ENCODE measurements at regions not wholly inside any gene's neighbourhood (a gene's known extent, or its start where the extent isn't known, plus 50 kb on each side); places are given as distances from the start of the nearest gene placed in this dataset.

- DNase-seq: no peak
Observed at GRCh38 chr4:125365731-125366130, 51.0 kb downstream of the FAT4 start.

DNA sequence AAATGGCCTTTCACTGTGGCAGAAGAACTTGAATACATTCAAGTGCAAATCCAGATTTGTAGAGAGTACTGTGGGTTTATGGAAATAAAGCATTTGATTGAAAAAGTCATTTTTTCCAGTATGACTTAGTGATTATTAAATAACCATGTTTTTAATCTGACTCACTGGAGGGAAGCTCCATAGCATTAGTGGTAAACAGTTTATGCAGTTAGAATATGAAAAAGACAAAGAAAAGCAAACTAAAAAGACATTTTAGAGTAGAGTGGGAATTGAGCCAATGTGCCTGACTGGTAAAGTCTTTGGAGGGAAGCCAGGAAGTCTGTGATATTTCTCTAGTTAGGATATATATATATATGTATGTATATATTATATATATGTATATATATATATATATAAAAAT is 53.4 kb downstream of the FAT4 start:
- DNase-seq: no peak

- no peak for DNase-seq
Observed at GRCh38 chr4:125368671-125369081, 53.9 kb downstream of the FAT4 start.

- no peak for DNase-seq
Observed at GRCh38 chr4:125369098-125369497, 54.3 kb downstream of the FAT4 start.

DNA sequence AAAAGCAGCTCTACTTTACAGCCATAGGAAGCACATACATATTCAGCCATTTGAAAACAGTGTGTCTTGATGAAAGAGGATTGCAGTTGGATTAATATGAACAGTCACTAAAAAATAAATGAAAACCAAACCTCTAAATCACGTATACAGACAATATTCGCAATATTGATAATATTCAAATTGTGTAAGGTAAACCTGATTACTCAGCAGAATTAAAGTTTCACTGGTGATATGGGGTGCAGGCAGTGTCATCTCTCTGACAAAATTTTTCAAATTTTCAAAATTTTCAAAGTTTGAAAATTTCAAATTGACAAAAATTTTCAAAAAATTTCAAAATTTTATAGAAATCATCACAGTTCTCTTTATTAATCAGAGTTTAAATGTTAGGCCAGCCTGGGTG is 55.7 kb downstream of the FAT4 start:
- DNase-seq: no peak

DNA sequence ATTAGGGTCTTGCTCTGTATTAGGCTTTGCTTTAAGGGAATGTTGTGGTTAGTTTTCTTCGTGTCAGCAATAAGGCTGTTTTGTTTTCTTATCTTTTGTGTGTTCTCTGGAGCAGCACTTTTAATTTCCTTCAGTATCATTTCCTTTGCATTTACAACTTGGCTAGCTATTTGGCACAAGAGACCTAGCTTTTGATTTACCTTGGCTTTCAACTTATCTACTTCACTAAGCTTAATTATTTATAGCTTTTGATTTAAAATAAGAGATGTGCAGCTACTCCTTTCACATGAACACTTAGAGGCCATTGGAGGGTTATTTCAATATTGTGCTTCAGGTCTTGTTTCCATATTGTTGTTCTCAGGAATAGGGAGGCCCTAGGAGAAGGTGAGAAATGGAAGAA is 68.2 kb downstream of the FAT4 start:
- no peak for DNase-seq

GRCh38 chr4:125387770-125388169 is 73.0 kb downstream of the FAT4 start:
- no peak for DNase-seq

DNA sequence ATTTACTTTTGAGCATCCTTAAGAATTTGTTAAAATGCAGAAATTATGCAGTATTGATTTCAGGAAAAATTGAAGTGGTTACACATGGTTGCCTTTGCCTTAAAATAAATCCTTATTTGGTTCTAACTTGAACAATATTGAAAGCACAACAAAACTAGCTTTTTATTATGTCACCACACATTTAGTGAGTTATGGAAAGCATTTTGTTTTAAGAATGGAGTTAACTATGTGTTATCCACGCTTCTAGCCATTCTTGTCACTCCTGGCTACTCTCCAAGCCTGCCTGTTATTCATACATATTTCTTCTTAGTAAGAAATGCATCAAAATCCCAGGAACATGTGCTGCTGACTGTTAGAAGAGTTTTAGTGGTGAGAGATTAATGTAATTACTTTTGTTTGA is 73.9 kb downstream of the FAT4 start:
- no peak for DNase-seq

DNA sequence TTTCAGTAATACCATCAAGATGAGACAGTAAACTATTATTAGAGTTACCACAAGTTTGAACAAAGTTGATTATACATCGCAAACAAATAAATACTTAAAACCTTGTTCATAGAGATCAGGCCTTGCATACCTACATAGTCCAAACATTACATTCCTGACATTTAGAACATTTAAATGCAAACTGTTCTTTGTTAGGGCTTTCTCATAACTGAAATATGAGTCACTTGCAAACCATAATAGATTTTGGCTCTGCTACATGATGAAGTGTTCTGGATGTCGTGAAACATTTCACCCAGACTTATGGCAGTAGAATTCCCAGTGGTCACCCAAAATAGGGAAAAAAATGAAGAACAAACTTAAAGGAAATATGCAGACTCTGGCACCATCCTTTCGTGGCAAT is 75.0 kb downstream of the FAT4 start:
- no peak for DNase-seq

DNA sequence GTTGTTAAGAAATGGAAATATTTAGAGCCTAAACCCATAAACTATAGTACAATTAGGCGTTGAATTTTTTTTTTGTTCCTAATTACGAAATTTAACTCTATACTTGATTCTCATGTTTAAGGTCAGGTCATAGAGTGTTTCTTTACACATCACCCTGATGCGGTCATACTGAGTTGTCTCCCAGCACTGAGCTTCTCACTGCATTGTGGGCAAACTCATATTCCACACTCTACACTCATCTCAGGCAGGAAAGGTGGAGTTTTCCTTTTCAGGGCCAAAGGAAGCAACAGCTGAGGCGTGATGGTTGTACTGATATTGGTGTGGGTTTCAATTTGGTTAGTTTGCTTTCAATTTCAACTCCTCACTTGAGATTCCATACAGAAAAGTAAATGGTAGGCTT is 75.4 kb downstream of the FAT4 start:
- no peak for DNase-seq

GRCh38 chr4:125390727-125391126 is 76.0 kb downstream of the FAT4 start:
- no peak for DNase-seq

GRCh38 chr4:125392694-125393093 is 77.9 kb downstream of the FAT4 start:
- DNase-seq: no peak

DNA sequence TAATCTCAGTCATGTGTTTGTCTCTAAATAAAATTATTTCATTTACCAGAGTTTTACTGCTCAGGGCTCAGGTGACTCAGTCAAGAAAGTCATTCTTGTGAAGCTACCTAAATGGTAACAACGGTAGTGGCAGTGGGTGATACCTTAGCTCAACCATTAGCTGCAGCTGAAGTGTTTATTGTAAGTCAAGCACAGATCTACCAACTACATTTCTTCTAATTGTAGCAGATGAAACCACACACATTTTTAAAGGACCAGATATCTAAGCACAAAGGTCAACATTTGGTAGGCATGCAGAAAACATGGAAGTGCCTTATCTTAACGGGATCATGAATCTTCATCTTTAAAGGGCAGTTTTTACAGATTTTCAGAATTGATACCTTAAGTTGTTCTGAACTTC is 79.1 kb downstream of the FAT4 start:
- no peak for DNase-seq

DNA sequence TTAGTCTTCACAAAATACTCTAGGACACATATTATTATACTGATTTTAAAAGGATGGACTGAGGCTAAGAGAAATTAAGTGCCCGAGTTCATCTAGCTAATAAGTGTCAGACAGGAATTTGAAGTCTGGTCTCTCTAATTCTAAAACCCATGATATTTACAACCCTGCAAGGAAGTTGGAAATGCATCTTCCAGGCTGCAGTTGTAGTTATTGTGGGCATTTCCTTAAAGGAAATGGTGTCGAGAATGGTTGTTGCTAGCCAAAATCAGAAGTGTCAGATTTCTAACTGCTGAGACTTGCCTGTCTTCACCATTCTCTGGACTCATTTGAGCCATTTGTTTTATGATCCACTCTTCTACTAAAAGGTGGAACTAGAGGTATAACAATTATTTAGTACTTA is 82.5 kb downstream of the FAT4 start:
- DNase-seq: no peak

- DNase-seq: no peak
Observed at GRCh38 chr4:125398263-125399002, 83.7 kb downstream of the FAT4 start.

GRCh38 chr4:125400756-125401155 is 86.0 kb downstream of the FAT4 start:
- DNase-seq: no peak

DNA sequence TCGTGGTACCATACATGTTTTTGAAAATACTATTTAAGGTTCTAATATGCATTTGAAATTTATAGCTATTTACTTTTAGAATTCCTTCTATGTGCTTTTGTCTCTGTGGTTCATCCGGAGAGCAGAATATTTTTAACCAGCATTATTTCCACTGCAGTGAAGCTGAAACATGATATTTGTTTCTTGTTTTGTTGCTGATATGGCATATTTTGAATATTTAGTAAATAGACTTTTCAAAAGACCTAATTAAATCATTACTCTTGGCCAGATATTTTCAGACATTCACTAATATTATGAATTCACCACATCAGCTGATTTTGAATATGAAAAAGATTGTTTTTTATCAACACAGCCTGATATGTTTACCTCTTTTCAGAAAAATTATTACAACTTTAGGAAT is 87.0 kb downstream of the FAT4 start:
- no peak for DNase-seq

- no peak for DNase-seq
Observed at GRCh38 chr4:125420526-125420925, 105.8 kb downstream of the FAT4 start.

GRCh38 chr4:125421547-125421946 is 106.8 kb downstream of the FAT4 start:
- no peak for DNase-seq

DNA sequence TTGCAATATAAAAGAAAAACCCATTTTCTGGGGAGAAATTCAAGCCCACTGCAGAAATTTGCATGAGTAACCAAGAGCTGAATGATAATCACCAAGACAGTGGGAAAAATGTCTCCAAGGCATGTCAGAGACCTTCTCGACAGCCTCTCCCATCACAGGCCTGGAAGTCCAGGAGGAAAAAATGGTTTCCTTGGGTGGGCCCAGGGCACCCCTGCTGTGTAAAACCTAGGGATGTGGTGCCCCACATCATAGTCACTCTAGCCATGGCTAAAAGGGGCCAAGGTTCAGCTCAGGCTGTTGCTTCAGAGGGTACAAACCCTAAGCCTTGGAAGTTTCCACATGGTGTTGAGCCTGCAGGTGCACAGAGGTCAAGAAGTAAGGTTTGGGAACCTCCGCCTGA is 108.4 kb downstream of the FAT4 start:
- no peak for DNase-seq

GRCh38 chr4:125428832-125429231 is 114.1 kb downstream of the FAT4 start:
- no peak for DNase-seq

- no peak for DNase-seq
Observed at GRCh38 chr4:125430086-125430485, 115.3 kb downstream of the FAT4 start.

GRCh38 chr4:125432078-125432477 is 117.3 kb downstream of the FAT4 start:
- DNase-seq: peak; percentile 22

- no peak for DNase-seq
Observed at GRCh38 chr4:125433453-125433852, 118.7 kb downstream of the FAT4 start.

GRCh38 chr4:125434136-125434535 is 119.4 kb downstream of the FAT4 start:
- DNase-seq: no peak
